ENCODE measurements at regions not wholly inside any gene's neighbourhood (a gene's known extent, or its start where the extent isn't known, plus 50 kb on each side); places are given as distances from the start of the nearest gene placed in this dataset.

DNA sequence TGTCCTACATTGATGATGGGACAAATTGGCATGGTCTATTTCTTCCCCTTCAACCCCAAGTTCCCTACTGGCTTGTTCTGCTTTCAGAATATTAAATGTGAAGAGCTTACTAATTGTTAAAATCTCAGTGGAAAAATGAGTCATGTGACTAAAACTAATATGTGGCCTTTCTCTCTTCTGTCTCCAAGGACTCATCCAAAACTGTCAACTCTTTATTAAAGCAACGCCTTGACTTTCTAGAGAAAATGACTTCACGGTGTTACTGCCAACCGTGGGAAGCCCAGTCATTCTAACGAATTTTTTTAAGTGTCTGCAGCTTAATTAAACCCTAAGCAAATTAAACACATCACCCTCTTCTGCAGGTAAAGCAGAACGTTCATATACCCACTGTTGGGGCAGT, 431.6 kb downstream of the DTWD2 start:
- H3K56ac ChIP-seq (ENCODE audit: insufficient read length, low read depth, low read length): no peak overlapping the region
- no CpG with 5 or more reads among the region's 5 CpGs for WGBS (ENCODE audit: extremely low coverage, insufficient read length, low lambda C conversion rate)
- no peak overlapping the region for H3K4me2 ChIP-seq (ENCODE audit: insufficient read depth, insufficient read length, low read length)
- no peaks in the 10 kb centered on the region for H3K36me3 Mint-ChIP-seq (ENCODE audit: insufficient read depth in 1 of 3, low read depth in 3 of 3)
- H3K27ac Mint-ChIP-seq: no peak overlapping the region; a peak in 1 of 7 replicates
- TF ChIP-seq, protein P1, sequence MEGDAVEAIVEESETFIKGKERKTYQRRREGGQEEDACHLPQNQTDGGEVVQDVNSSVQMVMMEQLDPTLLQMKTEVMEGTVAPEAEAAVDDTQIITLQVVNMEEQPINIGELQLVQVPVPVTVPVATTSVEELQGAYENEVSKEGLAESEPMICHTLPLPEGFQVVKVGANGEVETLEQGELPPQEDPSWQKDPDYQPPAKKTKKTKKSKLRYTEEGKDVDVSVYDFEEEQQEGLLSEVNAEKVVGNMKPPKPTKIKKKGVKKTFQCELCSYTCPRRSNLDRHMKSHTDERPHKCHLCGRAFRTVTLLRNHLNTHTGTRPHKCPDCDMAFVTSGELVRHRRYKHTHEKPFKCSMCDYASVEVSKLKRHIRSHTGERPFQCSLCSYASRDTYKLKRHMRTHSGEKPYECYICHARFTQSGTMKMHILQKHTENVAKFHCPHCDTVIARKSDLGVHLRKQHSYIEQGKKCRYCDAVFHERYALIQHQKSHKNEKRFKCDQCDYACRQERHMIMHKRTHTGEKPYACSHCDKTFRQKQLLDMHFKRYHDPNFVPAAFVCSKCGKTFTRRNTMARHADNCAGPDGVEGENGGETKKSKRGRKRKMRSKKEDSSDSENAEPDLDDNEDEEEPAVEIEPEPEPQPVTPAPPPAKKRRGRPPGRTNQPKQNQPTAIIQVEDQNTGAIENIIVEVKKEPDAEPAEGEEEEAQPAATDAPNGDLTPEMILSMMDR (conservative IDR thresholded peaks at IDR 0.05): no peak
- no peak overlapping the region for H3K4me3 Mint-ChIP-seq
- no peak overlapping the region for H2BK15ac ChIP-seq (ENCODE audit: low read depth, low read length)
- H3K4ac ChIP-seq (ENCODE audit: low read depth, low read length): no peak overlapping the region
- no peaks in the 10 kb centered on the region for H3K79me2 ChIP-seq (ENCODE audit: insufficient read depth, low read length)
- no peak overlapping the region for H2AFZ ChIP-seq (ENCODE audit: low read length)
- H2AK5ac ChIP-seq (ENCODE audit: insufficient read length, low read length): no peak overlapping the region
- H3K23ac ChIP-seq (ENCODE audit: insufficient read length, low read depth, low read length): no peak overlapping the region
- no peak overlapping the region for H2BK12ac ChIP-seq (ENCODE audit: insufficient read length, low read depth, low read length)
- H3K9me3 ChIP-seq (ENCODE audit: control insufficient read depth, low read depth, low read length): no peaks in the 10 kb centered on the region
- H3K18ac ChIP-seq (ENCODE audit: insufficient read length, low read depth, low read length): no peak overlapping the region
- H3K4me1 ChIP-seq (ENCODE audit: insufficient read depth, low read length): no peaks in the 10 kb centered on the region
- H3T11ph ChIP-seq (ENCODE audit: low read length): no peak overlapping the region
- no peaks in the 10 kb centered on the region for H3K27me3 ChIP-seq (ENCODE audit: insufficient read depth, low read length)
- no peaks in the 10 kb centered on the region for H4K20me1 ChIP-seq (ENCODE audit: control insufficient read depth, insufficient read depth, insufficient read length)
- H3K27ac ChIP-seq (ENCODE audit: insufficient read length, low read depth, low read length): no peak overlapping the region
- H4K5ac ChIP-seq (ENCODE audit: insufficient read length, low read depth, low read length): no peak overlapping the region
- H4K91ac ChIP-seq (ENCODE audit: insufficient read length, low read depth, low read length): no peak overlapping the region
- H2BK20ac ChIP-seq (ENCODE audit: low read depth, low read length, poor library complexity, severe bottlenecking): no peak overlapping the region
- H3K27me3 Mint-ChIP-seq (ENCODE audit: low read depth): no peaks in the 10 kb centered on the region
- no peak overlapping the region for H3K14ac ChIP-seq (ENCODE audit: insufficient read depth, low read length)
- H3K23me2 ChIP-seq (ENCODE audit: insufficient read length, low read depth, low read length, poor library complexity, severe bottlenecking): no peaks in the 10 kb centered on the region
- no peak overlapping the region for H2BK5ac ChIP-seq (ENCODE audit: insufficient read length, low read length)
- H3K9me3 Mint-ChIP-seq: no peaks in the 10 kb centered on the region
- H3K79me1 ChIP-seq (ENCODE audit: insufficient read depth, low read depth, low read length, poor library complexity, severe bottlenecking): no peaks in the 10 kb centered on the region
- peaks cover 6 to 8% of the 10 kb centered on the region in 2 experiments; a peak in 3 of 4 replicates for H3K4me1 Mint-ChIP-seq
- H2BK120ac ChIP-seq (ENCODE audit: low read depth, low read length, poor library complexity, severe bottlenecking): no peak overlapping the region
- no peak overlapping the region for H3K9ac ChIP-seq (ENCODE audit: extremely low read depth, insufficient read length, low read length)
- DNase-seq: no peak
- no peak overlapping the region for H4K8ac ChIP-seq (replicated peaks; ENCODE audit: insufficient read length, low read depth, low read length)
